ENCODE measurements at regions not wholly inside any gene's neighbourhood (a gene's known extent, or its start where the extent isn't known, plus 50 kb on each side); places are given as distances from the start of the nearest gene placed in this dataset.

DNA sequence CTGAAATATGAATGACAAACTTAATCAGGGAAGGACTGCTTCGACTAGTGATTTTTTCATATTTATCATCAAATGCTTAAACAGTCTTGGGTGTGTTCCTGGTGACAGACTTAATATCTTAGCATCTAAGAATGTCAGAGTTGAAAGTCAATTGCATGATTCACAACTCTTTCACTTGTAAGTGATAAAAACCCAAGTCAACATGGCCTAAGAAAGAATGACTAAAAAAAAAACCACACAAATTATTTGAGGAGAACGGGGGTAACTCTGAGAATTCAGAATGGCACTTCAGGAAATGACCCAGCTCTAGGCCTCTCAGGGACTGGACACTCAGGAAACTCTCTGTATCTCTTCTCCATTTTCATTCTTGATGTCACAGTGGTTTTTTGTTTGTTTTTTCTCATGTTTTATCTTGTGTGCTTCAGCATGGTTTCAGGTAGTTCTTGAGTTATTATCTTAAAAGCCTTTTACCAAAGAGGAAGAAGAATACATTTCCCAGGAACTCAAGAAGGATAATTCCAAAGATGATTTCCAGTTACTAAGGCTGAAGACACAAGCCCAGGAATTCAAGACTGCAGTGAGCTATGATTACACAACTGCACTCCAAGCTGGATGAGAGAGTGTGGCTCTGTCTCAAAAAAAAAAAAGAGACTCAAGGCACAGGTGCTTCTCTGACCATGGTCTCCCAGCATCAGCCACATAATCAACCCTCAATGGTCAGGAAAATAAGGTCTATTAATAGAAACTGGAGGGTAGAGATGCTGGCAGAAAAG is 1697.8 kb upstream of the IGFBP7 start:
- TF ChIP-seq POLR2A (IDR thresholded peaks at IDR 0.05; ENCODE audit: low read depth, low read length) (no peak), FOS (IDR thresholded peaks at IDR 0.05; ENCODE audit: borderline replicate concordance, insufficient read depth, low read length) (no peak), GATA2 (IDR thresholded peaks at IDR 0.05; ENCODE audit: insufficient read depth, insufficient read length, low read depth, low read length) (no peak), POLR2AphosphoS5 (IDR thresholded peaks at IDR 0.05; ENCODE audit: insufficient read depth, low read depth, low read length) (no peak), JUN (IDR thresholded peaks at IDR 0.05; ENCODE audit: borderline replicate concordance, insufficient read depth, insufficient read length, low read depth) (no peak)
- TF ChIP-seq, protein P1, sequence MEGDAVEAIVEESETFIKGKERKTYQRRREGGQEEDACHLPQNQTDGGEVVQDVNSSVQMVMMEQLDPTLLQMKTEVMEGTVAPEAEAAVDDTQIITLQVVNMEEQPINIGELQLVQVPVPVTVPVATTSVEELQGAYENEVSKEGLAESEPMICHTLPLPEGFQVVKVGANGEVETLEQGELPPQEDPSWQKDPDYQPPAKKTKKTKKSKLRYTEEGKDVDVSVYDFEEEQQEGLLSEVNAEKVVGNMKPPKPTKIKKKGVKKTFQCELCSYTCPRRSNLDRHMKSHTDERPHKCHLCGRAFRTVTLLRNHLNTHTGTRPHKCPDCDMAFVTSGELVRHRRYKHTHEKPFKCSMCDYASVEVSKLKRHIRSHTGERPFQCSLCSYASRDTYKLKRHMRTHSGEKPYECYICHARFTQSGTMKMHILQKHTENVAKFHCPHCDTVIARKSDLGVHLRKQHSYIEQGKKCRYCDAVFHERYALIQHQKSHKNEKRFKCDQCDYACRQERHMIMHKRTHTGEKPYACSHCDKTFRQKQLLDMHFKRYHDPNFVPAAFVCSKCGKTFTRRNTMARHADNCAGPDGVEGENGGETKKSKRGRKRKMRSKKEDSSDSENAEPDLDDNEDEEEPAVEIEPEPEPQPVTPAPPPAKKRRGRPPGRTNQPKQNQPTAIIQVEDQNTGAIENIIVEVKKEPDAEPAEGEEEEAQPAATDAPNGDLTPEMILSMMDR (IDR thresholded peaks at IDR 0.05; ENCODE audit: extremely low read depth in 1 of 2, insufficient read depth in 1 of 2, low read depth in 1 of 2, low read length in 2 of 2) = no peak
- TF ChIP-seq, protein P2, sequence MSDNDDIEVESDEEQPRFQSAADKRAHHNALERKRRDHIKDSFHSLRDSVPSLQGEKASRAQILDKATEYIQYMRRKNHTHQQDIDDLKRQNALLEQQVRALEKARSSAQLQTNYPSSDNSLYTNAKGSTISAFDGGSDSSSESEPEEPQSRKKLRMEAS (IDR thresholded peaks at IDR 0.05; ENCODE audit: insufficient read depth, insufficient read length) = no peak

All from endothelial cell of umbilical vein (primary cell).